Activated B cell treated with CpG ODN at 0.5 μM for 24 hours (primary cell): ENCODE measurements at regions not wholly inside any gene's neighbourhood (a gene's known extent, or its start where the extent isn't known, plus 50 kb on each side); places are given as distances from the start of the nearest gene placed in this dataset.

Experiments
- ATAC-seq: fragments of 200-7000 bp; cut with Tn5 transposase; one replicate; pipeline ENCODE4 v1.10.0; 2021; ENCODE audit warnings: low read depth, mild to moderate bottlenecking, moderate library complexity
- CTCF ChIA-PET: fragments of 350-600 bp; sonication (Branson Sonifier 250); formaldehyde crosslinking; loops from one replicate; lab custom pipeline; 2021; ENCODE audit warnings: antibody characterized with exemption; lab: Charles Lee
- POLR2A ChIA-PET: fragments of 350-600 bp; sonication (Branson Sonifier 250); formaldehyde crosslinking; loops from one replicate; lab custom pipeline; 2021; ENCODE audit warnings: antibody characterized with exemption; lab: Charles Lee
- DNase-seq: peaks from one replicate; pipeline ENCODE4 v3.0.0; 2022
- H3K27ac Mint-ChIP-seq: one replicate; pipeline ENCODE4 v1.8.0; 2020; ENCODE audit warnings: mixed read lengths
- H3K27me3 Mint-ChIP-seq: one replicate; pipeline ENCODE4 v1.8.0; 2021; ENCODE audit warnings: mixed read lengths
- H3K36me3 Mint-ChIP-seq: one replicate; pipeline ENCODE4 v1.8.0; 2021; ENCODE audit warnings: low read depth, mixed read lengths
- H3K4me1 Mint-ChIP-seq: one replicate; pipeline ENCODE4 v1.8.0; 2021; ENCODE audit warnings: mixed read lengths
- H3K4me3 Mint-ChIP-seq: one replicate; pipeline ENCODE4 v1.8.0; 2020; ENCODE audit warnings: mild to moderate bottlenecking, mixed read lengths
- H3K9me3 Mint-ChIP-seq: one replicate; pipeline ENCODE4 v1.8.0; 2020; ENCODE audit warnings: mixed read lengths
- intact Hi-C: fragments of 100-400 bp; cut with micrococcal nuclease; formaldehyde crosslinking; loops from one replicate; pipeline ENCODE4 v1.15.1; 2024
- TF ChIP-seq, protein P1 (sequence below): fragments of 200-600 bp; IDR thresholded peaks from one replicate; pipeline ENCODE4 v1.8.0; 2022; ENCODE audit warnings: antibody characterized with exemption, mild to moderate bottlenecking

DNA sequence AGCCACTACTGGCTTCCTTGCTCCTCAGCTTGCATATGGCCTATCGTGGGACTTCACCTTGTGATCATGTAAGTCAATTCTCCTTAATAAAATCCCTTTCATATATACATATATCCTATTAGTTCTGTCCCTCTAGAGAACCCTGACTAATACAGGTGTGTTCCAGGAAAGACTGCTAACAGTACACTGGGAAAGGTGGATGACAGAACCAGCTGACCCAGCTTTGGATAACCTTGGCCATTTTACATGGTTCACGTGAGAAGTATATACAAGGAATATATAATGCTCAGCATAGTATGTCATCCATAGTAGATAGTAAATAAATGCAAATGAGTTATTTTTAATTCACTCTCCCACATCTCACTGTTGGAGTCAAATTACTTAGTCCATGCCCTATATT, 1003.5 kb downstream of the SORCS3 start:
- Mint-ChIP-seq H3K36me3 (no peaks in the 10 kb centered on the region), H3K9me3 (peaks cover 4% of the 10 kb centered on the region)

DNA sequence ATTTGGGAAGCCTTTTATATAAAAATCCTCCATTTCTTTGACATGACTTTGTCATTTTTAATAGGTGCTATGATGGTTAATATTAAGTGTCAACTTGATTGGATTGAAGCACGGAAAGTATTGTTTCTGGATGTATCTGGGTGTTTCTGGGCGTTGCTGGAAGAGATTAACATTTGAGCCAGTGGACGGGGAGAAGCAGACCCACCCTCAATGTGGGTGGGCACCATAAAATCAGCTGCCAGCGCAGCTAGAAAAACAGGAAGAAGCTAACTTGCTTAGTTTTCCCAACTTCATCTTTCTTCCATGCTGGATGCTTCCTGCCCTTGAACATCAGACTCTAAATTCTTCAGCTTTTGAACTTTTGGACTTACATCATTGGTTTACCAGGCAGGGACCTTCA, 1003.0 kb downstream of the SORCS3 start:
- DNase-seq (no peak), ATAC-seq (no peak)
- Mint-ChIP-seq H3K27ac (no peak overlapping the region), H3K4me3 (no peak overlapping the region), H3K9me3 (peaks cover 4% of the 10 kb centered on the region), H3K36me3 (no peaks in the 10 kb centered on the region), H3K27me3 (no peaks in the 10 kb centered on the region), H3K4me1 (no peaks in the 10 kb centered on the region)
- TF ChIP-seq, protein P1, sequence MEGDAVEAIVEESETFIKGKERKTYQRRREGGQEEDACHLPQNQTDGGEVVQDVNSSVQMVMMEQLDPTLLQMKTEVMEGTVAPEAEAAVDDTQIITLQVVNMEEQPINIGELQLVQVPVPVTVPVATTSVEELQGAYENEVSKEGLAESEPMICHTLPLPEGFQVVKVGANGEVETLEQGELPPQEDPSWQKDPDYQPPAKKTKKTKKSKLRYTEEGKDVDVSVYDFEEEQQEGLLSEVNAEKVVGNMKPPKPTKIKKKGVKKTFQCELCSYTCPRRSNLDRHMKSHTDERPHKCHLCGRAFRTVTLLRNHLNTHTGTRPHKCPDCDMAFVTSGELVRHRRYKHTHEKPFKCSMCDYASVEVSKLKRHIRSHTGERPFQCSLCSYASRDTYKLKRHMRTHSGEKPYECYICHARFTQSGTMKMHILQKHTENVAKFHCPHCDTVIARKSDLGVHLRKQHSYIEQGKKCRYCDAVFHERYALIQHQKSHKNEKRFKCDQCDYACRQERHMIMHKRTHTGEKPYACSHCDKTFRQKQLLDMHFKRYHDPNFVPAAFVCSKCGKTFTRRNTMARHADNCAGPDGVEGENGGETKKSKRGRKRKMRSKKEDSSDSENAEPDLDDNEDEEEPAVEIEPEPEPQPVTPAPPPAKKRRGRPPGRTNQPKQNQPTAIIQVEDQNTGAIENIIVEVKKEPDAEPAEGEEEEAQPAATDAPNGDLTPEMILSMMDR = no peak
- intact Hi-C loops = no loop called here
- CTCF ChIA-PET = no interaction called here
- POLR2A ChIA-PET = no interaction called here

More for the DNA sequence above, 1003.5 kb downstream of the SORCS3 start:
- H3K27ac Mint-ChIP-seq = no peak overlapping the region
- no peak overlapping the region for H3K4me3 Mint-ChIP-seq
- DNase-seq (no peak), ATAC-seq (no peak)
- TF ChIP-seq, protein P1 = no peak
- ChIA-PET CTCF (no interaction called here), POLR2A (no interaction called here)
- intact Hi-C loops = no loop called here
- no peaks in the 10 kb centered on the region for H3K4me1 Mint-ChIP-seq
- no peaks in the 10 kb centered on the region for H3K27me3 Mint-ChIP-seq

DNA sequence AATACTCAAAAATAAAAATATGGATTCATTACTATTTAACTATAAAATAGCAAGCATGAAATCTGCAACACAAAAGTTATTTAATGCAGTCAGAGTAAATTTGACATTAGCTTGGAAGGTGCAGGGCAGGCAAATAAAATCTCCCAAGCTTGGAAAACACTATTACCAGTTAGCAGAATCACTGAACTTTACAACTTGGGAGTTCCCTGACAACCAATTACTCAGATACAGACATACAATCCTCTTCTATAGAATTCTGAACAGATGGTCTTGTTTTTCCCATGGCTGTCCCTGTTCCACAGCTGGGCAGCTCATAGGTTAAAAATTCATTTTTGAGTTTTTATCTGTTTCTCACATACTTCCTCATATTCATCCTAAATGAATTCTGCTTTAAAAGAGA, 1002.6 kb downstream of the SORCS3 start:
- CTCF ChIA-PET = no interaction called here
- TF ChIP-seq, protein P1 = no peak
- peaks cover 4% of the 10 kb centered on the region for H3K9me3 Mint-ChIP-seq
- H3K27me3 Mint-ChIP-seq = no peaks in the 10 kb centered on the region
- POLR2A ChIA-PET = no interaction called here
- DNase-seq (no peak), ATAC-seq (no peak)
- H3K4me3 Mint-ChIP-seq = no peak overlapping the region
- intact Hi-C loops = no loop called here
- no peaks in the 10 kb centered on the region for H3K4me1 Mint-ChIP-seq
- no peaks in the 10 kb centered on the region for H3K36me3 Mint-ChIP-seq
- no peak overlapping the region for H3K27ac Mint-ChIP-seq

DNA sequence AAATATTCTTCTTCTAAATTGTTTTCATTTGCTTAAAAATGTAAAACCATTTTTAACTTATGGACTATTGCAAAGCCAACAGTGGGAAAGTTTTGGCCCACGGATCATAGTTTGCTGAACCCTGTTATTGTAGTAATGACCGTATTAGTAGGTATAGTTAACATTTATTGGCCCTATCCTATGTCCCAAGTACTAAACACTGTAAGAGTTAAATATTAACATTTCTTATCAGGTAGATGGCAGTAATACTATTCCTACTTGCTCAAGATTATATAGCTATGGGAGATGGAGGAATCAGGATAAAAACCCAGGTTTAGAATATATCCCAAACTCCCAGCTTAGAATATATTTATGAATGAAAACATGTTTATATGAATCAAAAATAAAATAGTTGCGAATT, 993.2 kb downstream of the SORCS3 start:
- Mint-ChIP-seq H3K4me1 (no peaks in the 10 kb centered on the region), H3K36me3 (no peaks in the 10 kb centered on the region), H3K27me3 (no peaks in the 10 kb centered on the region), H3K4me3 (no peak overlapping the region), H3K9me3 (peaks cover 2% of the 10 kb centered on the region), H3K27ac (no peak overlapping the region)
- ChIA-PET POLR2A (no interaction called here), CTCF (no interaction called here)
- intact Hi-C loops = no loop called here
- ATAC-seq = no peak
- no peak for DNase-seq
- TF ChIP-seq, protein P1 = no peak

DNA sequence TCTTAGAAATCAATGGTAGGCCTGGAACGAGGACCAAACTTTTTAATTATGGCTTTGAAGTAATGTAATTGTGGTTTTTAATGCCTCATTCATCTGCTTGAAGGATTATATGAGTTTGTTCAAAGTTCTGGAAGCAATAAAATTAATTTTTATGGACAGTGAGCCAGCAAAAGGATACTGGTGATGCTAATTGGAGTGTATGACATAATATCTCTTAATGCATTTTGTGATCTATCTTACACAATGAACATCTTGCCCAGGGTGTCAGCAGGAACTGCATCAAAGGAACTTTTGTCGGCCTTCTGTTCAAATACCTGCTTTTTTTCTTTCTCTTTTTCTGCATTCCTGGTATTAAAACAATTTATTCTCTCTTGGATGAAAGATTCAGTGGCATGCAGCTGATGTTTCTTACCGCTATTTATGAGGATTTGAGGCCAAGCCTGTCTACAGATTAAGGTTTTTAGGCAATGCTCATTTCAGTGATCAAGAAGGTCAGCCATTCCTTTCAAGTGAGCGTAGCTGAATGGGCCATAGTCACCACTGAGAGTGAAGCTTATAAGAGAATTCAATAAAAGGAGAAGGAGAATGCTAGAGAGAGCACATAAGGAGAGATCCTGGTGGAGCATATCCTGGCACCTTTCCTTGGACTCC, 974.8 kb downstream of the SORCS3 start:
- ChIA-PET POLR2A (no interaction called here), CTCF (no interaction called here)
- no peaks in the 10 kb centered on the region for H3K4me1 Mint-ChIP-seq
- H3K4me3 Mint-ChIP-seq = no peak overlapping the region
- DNase-seq (no peak), ATAC-seq (no peak)
- H3K27me3 Mint-ChIP-seq = no peaks in the 10 kb centered on the region
- intact Hi-C loops = no loop called here
- no peak overlapping the region for H3K27ac Mint-ChIP-seq
- TF ChIP-seq, protein P1 = no peak
- no peaks in the 10 kb centered on the region for H3K36me3 Mint-ChIP-seq
- no peaks in the 10 kb centered on the region for H3K9me3 Mint-ChIP-seq
